Ishikawa (cell line): ENCODE measurements at regions not wholly inside any gene's neighbourhood (a gene's known extent, or its start where the extent isn't known, plus 50 kb on each side); places are given as distances from the start of the nearest gene placed in this dataset.

ENCODE experiments used
- CREB1 ChIP-seq: IDR thresholded peaks from 2 replicates; pipeline ENCODE4 v1.6.1; 2012; ENCODE audit warnings: low read depth
- EP300 ChIP-seq: IDR thresholded peaks from 2 replicates; pipeline ENCODE4 v1.6.1; 2012; ENCODE audit warnings: borderline replicate concordance
- RAD21 ChIP-seq: IDR thresholded peaks from 2 replicates; pipeline ENCODE4 v1.6.1; 2012; ENCODE audit warnings: low read depth
- TAF1 ChIP-seq: IDR thresholded peaks from 2 replicates; pipeline ENCODE4 v1.6.1; 2012; ENCODE audit warnings: low read depth, mild to moderate bottlenecking
- TCF12 ChIP-seq: IDR thresholded peaks from 2 replicates; pipeline ENCODE4 v1.6.1; 2012; ENCODE audit warnings: low read depth
- TEAD4 ChIP-seq: IDR thresholded peaks from 2 replicates; pipeline ENCODE4 v1.6.1; 2012
- TF ChIP-seq, protein P1 (sequence below): IDR thresholded peaks from 2 replicates; pipeline ENCODE4 v1.6.1; 2012; ENCODE audit warnings: low read depth, mild to moderate bottlenecking
- TF ChIP-seq, protein P2 (sequence below): IDR thresholded peaks from 2 replicates; pipeline ENCODE4 v1.6.1; 2012

DNA sequence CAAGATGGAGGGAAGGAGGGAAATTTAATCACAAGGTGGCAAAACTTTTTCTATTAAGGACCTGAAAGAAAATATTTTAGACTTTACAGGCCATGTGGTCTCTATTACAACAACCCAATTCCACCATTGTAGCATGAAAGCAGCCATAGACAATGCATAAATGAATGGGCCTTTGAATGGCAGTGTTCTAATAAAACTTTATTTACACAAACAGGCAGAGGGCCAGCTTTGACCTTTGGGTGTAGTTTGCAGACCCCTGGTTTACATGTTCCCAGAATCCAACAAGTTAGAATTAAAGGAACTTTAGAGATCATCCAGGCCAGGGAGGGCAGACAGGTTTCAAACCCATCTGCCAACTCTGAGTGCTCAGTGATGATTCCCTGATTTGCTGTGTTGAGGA is 95.2 kb downstream of the BANF2 start:
- TF ChIP-seq TCF12 (no peak), RAD21 (no peak), TAF1 (no peak), CREB1 (no peak), EP300 (no peak), TEAD4 (no peak)
- TF ChIP-seq, protein P1, sequence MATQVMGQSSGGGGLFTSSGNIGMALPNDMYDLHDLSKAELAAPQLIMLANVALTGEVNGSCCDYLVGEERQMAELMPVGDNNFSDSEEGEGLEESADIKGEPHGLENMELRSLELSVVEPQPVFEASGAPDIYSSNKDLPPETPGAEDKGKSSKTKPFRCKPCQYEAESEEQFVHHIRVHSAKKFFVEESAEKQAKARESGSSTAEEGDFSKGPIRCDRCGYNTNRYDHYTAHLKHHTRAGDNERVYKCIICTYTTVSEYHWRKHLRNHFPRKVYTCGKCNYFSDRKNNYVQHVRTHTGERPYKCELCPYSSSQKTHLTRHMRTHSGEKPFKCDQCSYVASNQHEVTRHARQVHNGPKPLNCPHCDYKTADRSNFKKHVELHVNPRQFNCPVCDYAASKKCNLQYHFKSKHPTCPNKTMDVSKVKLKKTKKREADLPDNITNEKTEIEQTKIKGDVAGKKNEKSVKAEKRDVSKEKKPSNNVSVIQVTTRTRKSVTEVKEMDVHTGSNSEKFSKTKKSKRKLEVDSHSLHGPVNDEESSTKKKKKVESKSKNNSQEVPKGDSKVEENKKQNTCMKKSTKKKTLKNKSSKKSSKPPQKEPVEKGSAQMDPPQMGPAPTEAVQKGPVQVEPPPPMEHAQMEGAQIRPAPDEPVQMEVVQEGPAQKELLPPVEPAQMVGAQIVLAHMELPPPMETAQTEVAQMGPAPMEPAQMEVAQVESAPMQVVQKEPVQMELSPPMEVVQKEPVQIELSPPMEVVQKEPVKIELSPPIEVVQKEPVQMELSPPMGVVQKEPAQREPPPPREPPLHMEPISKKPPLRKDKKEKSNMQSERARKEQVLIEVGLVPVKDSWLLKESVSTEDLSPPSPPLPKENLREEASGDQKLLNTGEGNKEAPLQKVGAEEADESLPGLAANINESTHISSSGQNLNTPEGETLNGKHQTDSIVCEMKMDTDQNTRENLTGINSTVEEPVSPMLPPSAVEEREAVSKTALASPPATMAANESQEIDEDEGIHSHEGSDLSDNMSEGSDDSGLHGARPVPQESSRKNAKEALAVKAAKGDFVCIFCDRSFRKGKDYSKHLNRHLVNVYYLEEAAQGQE: no peak
- TF ChIP-seq, protein P2, sequence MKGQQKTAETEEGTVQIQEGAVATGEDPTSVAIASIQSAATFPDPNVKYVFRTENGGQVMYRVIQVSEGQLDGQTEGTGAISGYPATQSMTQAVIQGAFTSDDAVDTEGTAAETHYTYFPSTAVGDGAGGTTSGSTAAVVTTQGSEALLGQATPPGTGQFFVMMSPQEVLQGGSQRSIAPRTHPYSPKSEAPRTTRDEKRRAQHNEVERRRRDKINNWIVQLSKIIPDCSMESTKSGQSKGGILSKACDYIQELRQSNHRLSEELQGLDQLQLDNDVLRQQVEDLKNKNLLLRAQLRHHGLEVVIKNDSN: no peak
